ENCODE measurements at regions not wholly inside any gene's neighbourhood (a gene's known extent, or its start where the extent isn't known, plus 50 kb on each side); places are given as distances from the start of the nearest gene placed in this dataset.
A peak's percentile ranks its signal among the peaks of the same experiment; 100 is the strongest.
"Not testable (repeated sequence)": the region's sequence is repeated elsewhere in the genome, so short reads cannot be mapped to it uniquely, and the experiment has no call there.

DNA sequence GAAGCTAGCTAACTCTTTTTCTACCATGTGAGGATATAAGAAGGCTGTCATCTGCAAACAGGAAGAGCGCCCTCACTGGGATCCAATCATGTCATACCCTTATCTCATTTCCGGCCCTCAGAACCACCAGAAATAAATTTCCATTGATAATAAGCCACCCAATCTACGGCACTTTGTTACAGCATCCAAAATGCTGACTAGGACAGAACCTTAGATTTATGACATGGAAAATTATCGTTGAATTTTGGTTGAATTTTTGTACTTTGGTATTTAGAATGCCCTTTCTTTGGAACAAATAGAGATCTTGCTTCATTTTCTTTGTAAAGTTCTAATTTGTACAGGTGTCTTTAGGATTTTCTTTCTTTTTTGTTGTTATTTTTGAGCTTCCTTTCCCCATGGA lies 53.3 kb upstream of the CYLC2 start:
- DNase-seq = no peak

DNA sequence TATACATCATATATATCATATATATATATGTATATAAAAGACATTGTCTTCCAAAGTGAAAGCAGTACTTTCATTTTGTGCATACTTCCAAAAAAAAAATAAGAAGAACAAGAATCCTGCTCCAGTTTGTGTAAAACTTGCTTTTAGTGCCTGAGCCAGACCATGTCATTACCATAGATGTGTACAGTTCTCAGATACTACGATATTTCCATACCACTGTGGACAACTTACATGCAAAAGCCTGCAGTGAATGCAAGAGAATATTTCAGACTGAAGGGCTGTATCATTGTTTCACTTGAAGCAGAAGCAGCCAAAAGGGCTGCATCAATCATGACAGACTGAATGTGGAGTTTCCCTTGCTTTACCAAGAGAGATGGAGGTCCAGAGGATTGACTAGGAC lies 72.6 kb upstream of the CYLC2 start:
- DNase-seq = no peak

DNA sequence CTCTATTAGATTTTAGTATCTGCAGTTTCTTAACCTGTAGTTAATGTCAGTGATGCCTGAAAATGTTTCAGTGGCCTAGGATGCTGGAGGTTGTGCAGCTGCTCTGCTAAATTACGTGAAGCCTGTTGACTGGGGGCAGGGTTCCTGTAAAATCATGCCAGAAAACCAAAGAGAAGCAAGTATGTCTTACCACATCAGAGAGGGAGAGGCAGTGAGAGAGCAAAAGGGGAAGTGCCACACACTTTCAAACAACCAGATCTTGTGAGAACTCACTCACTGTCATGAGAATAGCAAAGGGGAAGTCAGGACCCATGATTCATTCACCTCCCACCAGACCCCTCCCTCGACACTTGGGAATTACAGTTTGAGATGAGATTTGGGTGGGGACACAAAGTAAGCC lies 83.9 kb upstream of the CYLC2 start:
- DNase-seq = peak; percentile 38

DNA sequence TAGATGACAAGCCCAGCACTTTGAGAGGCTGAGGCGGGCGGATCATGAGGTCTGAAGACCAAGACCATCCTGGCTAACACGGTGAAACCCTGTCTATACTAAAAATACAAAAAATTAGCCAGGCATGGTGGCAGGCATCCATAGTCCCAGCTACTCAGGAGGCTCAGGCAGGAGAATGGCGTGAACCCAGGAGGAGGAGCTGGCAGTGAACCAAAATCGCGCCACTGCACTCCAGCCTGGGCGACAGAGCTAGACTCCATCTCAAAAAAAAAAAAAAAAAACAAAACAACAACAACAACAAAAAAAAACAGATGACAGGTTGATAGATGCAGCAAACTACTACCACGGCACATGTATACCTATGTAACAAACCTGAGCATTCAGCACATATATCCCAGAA lies 89.3 kb upstream of the CYLC2 start:
- not testable (repeated sequence) for DNase-seq

DNA sequence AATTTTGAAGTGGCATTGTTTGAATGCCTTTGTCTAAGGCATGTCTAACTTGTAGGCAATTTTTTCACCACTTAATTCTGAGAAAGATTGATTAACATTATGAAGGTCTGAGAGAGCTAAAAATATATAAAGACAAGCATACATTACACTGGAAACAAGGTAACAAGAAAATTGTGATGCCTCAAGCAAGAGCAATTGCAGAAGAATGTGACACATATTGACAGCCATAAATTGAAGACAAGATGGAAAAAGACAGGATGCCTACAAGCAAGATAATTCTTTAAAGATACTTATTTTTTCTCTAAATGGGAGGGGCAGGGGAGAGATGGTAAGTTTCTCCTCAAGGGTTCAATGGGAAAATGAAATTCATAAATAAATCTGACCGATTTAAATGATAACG lies 103.1 kb upstream of the CYLC2 start:
- no peak for DNase-seq

DNA sequence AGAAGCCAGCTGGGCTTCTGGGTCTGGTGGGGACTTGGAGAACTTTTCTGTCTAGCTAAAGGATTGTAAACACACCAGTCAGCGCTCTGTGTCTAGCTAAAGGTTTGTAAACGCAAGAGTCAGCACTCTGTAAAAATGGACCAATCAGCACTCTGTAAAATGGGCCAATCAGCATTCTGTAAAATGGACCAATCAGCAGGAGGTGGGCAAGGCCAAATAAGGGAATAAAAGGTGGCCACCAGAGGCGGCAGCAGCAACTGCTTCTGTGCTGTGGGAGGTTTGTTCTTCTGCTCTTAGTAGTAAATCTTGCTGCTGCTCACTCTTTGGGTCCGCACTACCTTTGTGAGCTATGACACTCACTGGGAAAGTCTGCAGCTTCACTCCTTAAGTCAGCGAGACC lies 106.4 kb upstream of the CYLC2 start:
- DNase-seq = not testable (repeated sequence)

DNA sequence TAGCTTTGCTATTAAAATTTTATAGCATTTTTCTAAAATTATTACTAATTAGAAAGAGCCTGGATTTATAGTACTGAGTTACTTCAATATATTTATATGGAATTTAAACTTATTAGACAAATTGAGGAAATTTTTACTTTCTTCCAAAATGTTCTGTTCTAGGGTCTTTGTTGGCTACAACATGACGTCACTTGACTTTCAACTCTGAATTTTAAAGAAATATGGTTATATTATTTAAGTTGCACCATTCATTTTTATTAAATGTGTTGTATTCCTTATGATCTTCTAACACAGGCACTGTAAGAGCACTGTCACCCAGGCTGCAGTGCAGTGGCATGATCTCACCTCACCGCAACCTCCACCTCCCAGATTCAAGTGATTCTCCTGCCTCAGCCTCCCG lies 119.4 kb upstream of the CYLC2 start:
- DNase-seq = no peak

DNA sequence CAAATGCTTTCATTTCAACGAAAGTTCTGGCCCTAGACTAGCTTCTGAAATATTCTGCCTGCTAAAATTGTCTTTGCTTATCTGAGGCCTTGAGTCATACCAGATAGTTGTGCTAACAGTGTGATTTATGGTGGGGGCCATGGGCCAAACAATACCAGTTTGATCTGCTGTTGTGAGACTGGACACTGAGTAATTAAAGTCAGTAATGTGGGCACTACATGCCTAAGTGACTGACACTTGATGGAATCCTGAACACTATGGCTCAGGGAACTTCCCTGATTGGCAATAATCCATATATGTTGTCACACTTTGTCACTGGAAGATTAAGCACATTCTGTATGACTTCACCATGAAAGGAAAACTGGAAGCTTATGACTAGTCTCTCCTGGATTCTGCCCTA lies 127.6 kb upstream of the CYLC2 start:
- DNase-seq = no peak

DNA sequence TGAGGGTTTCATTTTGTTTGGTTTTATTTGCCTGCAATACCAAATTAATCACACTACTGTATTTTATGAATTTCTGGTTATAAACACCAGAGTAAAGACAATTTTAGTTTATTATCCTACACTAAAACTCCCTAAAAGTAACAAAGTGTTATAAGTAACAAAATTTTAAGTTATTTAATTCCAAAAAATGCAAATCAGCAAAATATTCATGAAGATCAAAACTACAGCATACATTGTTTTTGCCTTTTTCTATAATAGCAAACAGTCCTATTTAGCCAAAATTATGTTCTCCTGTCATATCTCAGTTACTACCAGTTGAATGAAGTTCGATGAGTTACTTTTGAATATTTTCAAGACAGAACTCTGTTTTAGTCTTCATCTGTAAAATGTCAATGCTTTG lies 132.7 kb upstream of the CYLC2 start:
- DNase-seq = no peak

DNA sequence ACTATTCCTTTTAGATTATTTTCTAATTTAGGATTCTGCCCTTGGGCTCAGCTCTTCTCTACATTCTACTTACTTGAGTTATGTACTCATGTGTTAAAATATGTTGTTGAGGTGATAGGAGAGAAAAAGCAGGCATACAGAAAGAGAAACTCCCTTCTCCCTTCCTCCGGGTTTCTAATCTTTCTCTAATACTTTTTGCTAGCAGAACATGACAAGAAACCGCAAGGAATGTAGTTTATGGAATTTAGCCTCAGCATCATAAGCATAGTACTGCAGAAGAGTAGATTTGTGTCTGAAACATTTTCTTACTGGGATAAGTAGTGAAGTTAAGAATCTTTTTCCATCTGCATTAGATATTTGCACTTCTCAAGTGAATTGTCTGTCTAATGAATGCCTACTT lies 139.5 kb upstream of the CYLC2 start:
- DNase-seq = no peak

DNA sequence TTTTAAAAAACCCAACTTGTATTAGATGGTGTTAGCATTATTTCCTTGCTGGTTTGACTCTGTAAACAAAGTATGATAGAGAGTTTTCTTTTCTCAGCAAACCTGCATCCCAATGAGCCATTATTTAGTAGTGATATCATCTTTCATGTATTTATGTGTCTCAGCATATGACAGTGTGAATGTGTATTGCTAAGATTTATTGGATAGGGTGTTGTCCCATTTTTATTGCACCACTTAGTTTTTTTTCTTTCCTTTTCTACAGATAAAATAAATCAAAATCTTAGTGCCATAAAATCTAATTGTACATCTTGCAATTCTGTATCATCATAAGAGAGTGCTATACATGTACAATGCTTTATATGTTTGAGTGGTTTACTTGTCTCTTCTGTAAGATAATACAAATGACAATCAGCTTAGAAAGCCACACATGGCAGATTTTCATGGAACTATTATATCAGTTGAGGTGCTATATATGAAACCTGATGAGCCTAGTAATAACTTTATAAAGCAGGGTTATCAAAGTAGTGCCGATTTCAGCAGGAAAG lies 149.2 kb upstream of the CYLC2 start:
- no peak for DNase-seq

DNA sequence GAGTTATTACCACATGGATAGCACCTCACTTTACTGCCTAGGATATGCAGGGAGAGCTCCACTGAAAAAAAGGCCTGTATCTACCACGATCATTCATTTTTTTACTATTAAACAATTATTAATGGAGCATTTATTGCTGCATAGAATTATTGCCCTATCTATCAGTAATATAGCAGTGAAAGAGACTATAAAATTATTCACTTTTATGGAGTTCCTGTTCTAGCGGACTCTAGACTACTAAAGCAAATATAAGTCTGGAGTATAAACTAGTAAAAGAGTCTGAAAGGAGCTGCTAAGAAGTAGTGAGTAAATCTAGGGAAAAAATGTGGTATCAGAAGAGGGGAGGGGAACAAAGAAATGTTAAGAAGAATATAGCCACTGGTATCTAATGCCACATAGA lies 150.4 kb upstream of the CYLC2 start:
- no peak for DNase-seq

DNA sequence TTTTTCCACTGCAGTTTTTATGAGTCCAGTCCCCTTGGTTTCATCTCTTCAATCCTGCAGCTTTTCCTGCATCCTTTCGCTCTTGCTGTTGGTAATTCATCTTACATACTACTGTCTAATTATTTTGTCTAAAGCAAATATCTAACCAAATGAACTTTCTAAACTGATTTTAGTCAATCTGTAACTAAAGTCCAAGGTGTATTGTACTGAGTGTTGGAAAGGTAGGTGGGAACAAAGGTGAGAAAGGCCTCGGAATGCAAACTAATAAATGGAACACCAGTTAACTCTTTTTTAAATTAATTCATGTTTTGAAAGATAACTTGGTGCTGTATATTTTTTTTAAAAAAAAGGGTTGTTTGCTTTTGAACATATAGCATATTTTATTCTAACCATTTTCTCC lies 152.7 kb upstream of the CYLC2 start:
- DNase-seq = no peak

DNA sequence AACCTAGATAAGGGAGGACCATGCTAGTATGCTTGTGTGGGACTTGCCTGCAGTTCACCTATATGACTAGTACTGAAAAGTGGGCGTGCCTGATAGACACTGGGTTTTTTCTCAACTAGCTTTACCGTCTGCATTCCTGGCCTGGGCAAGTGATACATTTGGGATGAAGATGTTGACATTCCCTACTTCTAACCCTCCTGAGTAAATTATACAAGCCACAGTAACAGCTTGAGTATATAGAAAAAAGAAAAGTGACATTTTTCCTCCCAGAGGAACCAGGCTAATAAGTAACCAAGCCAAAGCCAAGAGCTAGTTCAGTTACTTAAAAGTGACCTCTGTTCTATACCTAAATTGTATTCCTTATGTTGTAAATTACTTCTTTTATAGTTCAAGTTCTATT lies 153.8 kb upstream of the CYLC2 start:
- no peak for DNase-seq

DNA sequence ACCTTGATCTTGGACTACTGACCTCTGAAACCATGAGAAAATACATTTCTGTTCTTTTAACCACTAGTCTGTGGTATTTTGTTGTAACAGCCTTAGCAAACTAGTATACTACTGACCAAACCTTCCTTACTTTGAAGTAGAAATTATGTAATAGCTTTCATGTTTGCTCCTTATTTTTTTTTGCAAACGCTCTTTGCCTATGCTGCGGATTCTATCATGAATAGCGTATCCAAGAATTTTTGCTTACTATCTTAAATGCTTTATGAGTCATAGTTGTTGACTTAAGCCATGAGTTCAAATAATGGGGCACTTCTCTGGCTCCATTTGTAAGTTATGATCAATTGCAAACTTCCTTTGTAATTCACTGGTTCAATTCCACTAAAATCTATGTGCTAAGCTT lies 154.8 kb upstream of the CYLC2 start:
- DNase-seq = no peak

DNA sequence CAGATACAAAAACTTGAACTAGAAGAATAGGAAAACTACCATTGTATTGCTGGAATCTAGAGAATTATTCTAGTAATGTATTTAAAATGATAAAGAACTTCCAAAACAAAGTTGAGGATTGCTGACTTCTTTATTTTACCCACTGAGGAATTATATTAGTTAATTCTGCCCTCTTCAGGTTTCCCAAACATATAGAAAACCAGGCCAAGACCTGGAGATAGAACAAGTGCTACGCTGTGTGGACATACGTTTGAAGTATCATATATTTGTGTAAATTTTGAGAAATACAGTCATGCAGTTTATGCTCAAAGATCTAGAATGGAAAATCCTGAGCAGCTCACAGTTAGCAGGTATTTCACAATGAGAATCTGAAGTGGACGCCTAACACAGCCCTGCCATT lies 162.3 kb upstream of the CYLC2 start:
- DNase-seq = no peak

DNA sequence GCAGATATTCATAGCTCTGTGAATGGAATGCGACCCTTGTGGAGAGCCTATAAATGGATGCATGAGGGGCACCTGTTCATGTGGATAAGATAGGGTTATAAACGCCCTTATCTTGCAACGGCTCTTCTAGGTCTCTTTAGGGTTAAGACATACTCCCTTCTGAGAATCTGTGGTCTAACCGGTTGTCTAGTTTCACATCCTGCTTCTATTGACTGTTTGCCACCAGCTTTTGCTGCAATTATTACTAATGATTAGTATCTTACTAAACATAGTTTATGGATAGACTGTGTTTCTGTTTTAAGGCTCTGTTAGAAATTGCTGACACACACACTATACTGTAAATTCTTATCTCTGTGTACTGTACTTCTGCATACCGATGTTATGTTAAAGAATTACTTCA lies 198.9 kb upstream of the CYLC2 start:
- DNase-seq = no peak

DNA sequence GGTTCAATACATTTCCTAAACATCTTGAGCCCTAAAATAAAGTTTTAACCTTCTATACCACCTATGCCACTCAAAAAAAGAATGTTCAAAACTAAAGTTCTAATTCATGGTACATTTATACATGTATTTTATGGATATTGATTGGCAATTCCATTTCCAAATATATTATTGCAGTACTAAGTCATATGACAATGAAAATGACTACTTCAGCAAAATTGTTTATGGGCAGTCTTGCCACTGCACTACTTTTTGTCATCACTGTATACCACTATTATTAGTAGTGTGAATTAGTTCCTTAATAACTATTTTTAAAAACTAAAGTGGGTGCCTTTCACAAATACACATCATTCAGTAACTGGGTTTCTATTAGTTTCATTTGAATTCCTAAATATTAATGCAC lies 199.6 kb upstream of the CYLC2 start:
- no peak for DNase-seq

DNA sequence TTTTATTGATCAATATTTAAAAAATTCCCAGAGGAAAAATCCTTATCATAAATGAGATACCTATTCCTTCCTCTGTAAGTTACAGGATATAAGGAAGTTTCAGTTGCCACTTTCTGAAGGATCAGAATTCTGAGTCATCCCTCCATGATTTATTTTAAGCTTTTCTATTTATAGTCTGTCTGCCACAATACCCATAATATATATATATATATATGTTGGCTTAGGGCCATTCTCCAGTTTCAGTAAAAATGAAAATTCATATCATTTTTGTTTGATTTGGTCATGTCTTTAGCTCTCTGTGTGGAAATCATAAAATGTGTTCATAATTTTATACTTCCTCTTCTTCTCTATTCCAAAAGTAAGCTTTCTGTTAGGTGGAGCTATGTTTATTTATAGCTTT lies 215.8 kb upstream of the CYLC2 start:
- DNase-seq = no peak

DNA sequence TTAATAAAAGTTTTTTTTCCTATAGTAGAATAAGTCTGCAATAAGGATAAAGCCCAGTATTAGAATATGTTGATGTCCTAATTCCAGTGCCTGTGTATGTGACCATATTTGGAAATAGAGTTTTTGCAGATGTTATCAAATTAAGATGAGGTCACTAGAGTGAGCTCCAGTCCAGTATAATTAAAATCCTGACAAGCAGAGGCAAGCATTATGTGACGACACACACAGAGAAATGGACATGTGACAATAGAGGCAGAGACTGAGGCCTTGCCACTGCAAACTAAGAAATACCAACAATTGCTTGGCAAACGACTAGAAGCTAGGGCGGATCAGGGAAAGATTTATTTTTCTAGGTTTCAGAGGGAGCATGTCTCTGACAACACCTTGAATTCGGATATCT lies 216.4 kb upstream of the CYLC2 start:
- no peak for DNase-seq

DNA sequence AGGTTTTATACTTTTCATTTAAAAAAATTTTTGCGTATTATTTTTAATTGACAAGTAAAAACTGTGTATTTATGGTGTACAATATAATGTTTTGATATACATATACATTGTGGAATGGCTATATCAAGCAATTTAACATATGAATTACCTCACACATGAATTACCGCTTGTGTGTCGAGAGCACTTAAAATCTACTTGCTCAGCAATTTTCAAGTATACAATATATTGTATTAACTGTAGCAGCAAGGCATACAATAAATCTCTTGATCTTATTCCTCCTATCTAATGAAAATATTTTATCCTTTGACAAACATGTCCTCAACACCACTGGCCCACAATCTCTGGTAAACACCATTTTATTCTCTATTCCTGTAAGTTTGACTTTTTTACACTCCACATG lies 224.4 kb upstream of the CYLC2 start:
- DNase-seq = no peak

DNA sequence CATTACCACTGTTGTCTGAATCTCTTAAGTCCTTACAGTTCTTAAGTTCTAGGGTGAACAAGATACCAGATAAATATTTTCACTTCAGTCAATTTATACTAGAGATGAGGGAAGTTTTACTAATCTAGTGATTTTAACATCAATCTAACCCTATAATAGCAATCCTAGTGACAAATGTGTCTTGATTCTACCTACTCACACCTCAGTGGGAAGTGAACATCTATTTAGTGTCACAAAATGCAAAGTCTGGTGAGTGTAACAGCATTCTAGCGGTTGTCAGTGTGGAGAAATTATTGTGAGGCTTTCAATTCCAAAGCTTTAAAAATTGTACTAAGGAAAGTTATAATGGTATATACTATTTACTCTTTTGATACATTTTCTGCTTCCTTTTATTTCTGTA lies 225.8 kb upstream of the CYLC2 start:
- no peak for DNase-seq

DNA sequence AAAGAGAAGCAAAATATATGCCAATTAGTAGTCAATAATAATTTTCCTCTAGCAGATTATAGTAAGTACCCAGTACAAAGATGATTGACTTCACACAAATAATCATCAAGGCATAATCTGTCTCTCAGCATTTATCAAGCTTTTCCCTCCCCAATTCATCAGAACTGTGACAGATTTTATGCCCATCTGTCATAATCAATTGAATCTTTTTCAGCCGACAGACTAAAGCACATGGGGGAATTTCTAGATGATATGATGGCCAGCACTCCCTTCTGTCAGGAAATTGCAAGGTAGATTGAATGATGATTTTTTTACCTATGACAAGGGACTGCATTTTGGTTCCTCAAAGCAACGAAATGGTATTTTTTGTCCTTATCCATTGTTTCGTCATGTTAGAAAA lies 227.1 kb upstream of the CYLC2 start:
- no peak for DNase-seq

DNA sequence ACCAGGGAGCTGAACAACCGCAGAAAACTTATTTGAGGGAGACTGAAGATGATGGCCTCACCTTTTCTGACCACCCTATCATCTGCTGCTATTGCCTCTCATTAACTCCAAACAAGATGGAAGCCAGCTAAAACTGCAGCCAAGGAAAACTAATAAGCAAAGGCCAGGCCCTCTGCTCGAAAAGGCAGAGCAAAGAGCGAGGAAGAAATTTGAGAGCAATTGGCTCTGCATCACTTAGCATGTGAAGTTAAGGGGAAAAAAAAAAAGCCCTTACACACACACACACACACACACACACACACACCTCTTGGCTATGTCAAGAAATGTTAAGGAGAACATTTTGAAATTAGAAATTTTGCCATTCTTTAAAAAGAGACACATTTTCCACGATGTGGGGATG lies 228.1 kb upstream of the CYLC2 start:
- no peak for DNase-seq

DNA sequence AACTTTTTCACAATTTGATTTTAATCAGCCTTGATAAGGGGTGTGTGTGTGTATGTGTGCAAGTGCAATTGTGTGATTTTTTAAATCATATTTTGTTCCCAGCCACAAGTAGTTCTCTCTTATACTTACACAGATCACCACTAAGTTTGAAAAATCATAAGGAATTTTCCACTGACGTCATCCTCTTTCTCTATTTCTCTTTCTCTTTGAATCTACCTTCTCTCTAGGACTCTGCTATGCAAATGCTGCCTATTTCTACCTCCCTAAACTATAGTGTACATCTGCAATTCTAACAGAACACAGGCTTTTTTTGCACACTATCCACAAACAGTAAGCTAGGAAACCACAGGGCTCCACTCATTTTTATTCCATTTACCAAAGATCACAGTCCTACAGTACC lies 254.6 kb upstream of the CYLC2 start:
- DNase-seq = no peak

DNA sequence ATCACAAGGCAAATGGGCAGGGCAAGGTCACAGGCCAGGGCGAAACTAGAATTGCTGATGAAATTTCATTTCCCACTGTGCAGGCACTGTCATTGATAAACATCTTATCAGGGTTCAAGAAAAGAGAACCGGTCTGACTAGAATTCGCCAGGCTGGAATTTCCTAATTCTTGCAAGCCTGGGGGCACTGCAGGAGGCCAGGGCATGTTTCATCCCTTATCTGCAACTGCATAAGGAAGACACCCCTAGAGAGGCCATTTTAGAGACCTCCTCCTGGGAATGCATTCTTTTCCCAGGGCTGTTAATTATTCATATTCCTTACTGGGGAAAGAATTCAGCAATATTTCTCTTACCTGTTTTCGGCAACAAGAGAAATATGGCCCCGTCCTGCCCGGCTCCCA lies 266.2 kb upstream of the CYLC2 start:
- no peak for DNase-seq

All from GF-D8 (cell line).